DMS79 treated with DMSO at 0.1 percent for 48 hours (cell line): ENCODE measurements at regions not wholly inside any gene's neighbourhood (a gene's known extent, or its start where the extent isn't known, plus 50 kb on each side); places are given as distances from the start of the nearest gene placed in this dataset.
"Not testable (repeated sequence)": the region's sequence is repeated elsewhere in the genome, so short reads cannot be mapped to it uniquely, and the experiment has no call there.

Source experiments
- DNase-seq: peaks from one replicate; lab custom pipeline; 2025; lab: John Stamatoyannopoulos, UW

DNA sequence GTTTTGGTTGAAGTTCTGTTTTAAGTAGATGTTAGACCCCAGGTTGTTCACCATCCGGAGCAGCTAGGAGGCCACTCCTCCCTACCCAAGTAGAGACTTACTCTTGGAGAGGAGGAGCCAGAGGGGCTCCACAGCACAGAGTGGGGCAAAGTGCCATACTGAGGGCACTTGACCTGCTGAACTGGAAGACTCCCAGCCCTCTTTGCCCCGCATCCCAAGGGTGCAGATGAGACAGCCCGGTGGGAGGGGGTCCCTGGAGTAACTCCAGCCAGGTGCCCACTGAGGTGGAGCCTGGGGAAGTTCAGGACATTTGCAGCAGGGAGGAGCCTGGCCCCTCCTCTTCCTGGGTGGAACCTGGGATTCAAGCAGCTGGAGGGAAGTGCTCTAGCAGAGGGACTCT is 102.1 kb upstream of the GPR6 start:
- no peak for DNase-seq

GRCh38 chr6:109877028-109878004 is 100.8 kb upstream of the GPR6 start:
- peak; percentile 86 for DNase-seq

- not testable (repeated sequence) for DNase-seq
These were observed 100.0 kb upstream of the GPR6 start for GRCh38 chr6:109878005-109878690.

GRCh38 chr6:109879081-109879480 is 99.0 kb upstream of the GPR6 start:
- not testable (repeated sequence) for DNase-seq

- DNase-seq = no peak
These were observed 98.6 kb upstream of the GPR6 start for GRCh38 chr6:109879521-109879920.

DNA sequence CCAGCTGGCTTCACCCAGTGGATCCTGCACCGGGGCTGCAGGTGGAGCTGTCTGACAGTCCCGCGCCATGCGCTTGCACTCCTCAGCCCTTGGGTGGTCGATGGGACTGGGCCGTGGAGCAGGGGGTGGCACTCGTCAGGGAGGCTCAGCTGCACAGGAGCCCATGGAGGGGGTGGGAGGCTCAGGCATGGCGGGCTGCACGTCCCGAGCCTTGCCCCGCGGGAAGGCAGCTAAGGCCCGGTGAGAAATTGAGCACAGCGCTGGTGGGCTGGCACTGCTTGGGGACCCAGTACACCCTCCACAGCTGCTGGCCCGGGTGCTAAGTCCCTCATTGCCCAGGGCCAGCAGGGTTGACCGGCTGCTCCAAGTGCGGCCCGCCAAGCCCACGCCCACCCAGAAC is 97.0 kb upstream of the GPR6 start:
- DNase-seq = not testable (repeated sequence)

GRCh38 chr6:109881953-109882490 is 96.1 kb upstream of the GPR6 start:
- DNase-seq = not testable (repeated sequence)

DNA sequence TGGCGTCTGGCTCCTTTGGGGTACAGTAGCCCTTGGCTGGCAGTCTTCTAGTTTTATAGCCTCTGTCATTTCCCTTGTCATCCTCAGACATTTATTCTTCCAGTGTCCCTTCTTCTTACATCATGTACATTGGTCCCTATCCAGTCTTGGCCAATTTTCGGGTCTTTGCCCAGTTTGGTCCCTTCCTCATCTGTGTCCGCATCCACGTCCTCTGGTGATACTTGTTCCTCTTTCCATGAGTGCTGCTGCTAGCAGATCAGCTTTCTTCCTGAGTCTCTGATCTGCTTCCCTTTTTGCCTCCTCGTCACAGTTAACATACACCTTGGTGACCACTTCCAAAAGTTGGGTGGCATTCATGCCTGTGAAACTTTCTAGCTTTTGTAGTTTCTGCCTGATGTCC is 86.2 kb upstream of the GPR6 start:
- DNase-seq = no peak

DNA sequence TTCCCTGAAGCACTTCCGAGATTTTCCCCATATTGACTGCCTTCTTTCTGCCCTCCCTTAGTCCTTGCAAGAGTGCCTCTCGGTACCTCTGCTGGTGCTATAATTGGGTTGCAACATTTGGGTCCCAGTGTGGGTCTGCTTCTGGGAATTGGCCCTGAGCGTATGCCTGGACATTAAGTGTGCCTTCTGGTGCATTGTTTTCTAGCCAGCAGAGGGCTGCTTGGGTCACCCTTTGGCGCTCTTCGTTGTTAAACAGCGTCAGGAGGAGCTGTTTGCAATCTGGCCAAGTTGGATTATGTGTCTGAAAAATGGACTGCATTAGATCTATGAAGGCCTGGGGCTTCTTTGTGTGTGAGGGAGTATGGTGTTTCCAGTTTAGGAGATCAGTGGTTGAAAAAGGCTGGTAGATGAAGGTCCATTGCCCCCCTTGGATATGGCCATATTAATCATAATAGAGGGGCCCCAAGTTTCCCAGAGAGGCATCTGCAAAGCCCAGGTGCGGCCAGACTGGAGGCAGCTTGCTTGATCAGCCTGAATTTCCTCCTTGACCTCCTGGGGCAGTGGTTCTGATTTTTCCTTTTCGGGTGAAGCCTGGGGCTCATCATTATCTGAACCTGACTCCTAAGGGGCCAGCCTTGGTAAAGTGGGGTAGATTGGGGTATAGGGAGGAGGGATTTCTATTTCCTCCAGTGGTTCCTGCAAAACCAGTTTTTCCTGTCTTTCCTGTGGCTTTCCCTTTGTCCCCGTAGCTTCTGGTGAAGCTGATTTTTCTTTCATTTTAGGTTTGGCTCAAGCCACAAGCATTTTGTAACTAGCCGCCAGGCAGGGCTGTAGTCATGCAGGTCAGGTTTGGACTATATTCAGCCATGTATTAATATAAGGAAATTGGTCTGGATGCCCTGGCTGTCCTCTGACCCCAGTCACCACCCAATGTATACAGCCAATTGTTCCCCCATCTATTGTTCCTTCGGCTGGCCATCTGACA is 85.4 kb upstream of the GPR6 start:
- peak; percentile 83 for DNase-seq

DNA sequence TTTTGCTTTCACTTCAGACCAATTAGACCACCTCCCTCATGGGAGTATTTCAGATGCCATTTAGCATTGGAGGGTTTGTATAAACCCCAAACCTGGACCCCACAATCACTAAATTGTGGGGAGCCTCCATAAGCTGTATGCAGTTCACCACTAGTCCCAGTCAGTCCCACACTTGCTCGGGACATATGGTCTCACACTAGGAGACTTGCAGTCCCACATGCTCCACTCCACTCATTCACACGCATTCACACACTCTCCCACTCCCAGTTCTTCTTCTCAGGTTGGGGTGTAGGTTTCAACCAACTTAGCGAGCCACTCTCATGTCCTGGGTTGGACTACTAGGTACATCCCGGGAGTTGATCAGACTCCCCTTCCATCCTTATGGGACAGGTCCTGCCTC is 84.5 kb upstream of the GPR6 start:
- no peak for DNase-seq

GRCh38 chr6:109894181-109894580 is 83.9 kb upstream of the GPR6 start:
- DNase-seq = no peak

GRCh38 chr6:109896341-109896740 is 81.8 kb upstream of the GPR6 start:
- no peak for DNase-seq

DNA sequence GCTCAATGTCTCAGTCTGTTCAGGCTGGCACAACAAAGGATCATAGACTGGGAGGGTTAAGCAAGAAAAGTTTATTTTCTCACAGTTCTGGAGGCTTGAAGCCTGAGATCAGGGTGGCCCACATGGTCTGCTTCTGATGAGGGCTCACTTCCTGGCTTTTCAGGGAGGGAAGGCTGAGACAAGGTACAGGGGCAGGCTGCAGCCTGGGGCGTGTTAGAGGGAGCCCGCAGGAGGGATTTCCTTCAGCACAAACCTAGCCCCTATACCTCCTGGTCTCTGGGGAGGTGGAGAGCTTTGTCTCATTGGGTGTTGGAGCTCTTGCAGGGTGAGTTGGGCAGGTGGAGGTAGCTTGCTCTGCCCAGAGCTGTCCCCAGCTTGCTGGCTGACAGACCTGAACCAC is 81.1 kb upstream of the GPR6 start:
- no peak for DNase-seq

GRCh38 chr6:109897561-109898080 is 80.5 kb upstream of the GPR6 start:
- no peak for DNase-seq

GRCh38 chr6:109901976-109902375 is 76.1 kb upstream of the GPR6 start:
- no peak for DNase-seq

DNA sequence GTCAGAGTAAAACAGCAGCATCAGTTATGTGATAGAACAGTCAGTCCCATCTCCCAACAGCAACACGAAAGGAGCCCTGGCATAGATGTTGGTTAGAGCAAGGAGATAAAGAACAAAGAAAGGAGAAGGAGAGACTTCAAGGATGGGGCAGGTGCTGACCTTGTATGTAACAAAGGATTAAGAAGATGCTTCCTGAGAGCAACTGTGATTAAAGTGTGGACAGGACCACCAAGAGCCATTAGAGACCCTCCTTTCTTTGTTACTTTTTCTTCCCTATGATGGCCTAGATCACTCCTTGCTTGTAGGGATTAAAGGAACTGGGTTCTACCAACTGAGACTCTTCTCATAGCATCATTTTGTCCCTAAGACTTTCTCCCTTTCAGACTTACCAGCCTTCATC is 75.2 kb upstream of the GPR6 start:
- no peak for DNase-seq

- no peak for DNase-seq
These were observed 67.5 kb upstream of the GPR6 start for GRCh38 chr6:109910571-109910970.

GRCh38 chr6:109912118-109912517 is 66.0 kb upstream of the GPR6 start:
- no peak for DNase-seq

DNA sequence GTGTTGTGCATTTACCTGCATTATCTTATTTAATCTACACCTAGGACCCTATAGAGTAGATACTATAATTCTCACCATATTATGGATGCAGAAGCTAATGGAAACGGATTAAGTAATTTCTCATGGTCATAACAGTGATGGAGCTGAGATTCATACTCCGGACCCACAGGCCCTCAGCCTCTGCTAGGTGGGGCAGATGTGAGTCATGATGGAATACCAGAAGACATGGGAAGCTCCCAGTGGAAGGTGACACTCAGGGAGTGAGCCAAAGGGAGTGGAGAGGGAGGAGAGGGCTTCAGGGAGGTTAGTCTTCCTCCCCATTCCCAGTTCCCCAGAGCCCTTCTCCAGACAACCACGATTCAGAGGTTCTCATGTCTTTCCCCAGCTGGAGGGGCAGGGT is 65.2 kb upstream of the GPR6 start:
- DNase-seq = no peak

GRCh38 chr6:109915748-109916147 is 62.4 kb upstream of the GPR6 start:
- not testable (repeated sequence) for DNase-seq

- DNase-seq = no peak
These were observed 61.4 kb upstream of the GPR6 start for GRCh38 chr6:109916759-109917158.
